ENCODE measurements at regions not wholly inside any gene's neighbourhood (a gene's known extent, or its start where the extent isn't known, plus 50 kb on each side); places are given as distances from the start of the nearest gene placed in this dataset.
"Not testable (repeated sequence)": the region's sequence is repeated elsewhere in the genome, so short reads cannot be mapped to it uniquely, and the experiment has no call there.

DNA sequence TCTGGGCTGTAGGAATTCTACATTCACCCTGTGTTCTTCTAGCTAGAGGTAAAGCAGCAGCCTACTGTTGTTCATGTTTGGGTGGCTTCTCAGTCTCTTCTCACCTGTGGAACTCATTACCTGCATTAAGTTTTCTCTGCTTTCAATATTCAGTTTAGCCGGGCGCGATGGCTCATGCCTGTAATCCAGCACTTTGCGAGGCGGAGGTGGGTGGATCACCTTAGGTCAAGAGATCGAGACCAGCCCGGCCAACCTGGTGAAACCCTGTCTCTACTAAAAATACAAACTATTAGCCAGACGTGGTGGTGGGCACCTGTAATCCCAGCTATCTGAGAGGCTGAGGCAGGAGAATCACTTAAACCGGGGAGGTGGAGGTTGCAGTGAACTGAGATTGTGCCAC lies 139.8 kb upstream of the UBE2E3 start:
- 100% methylated on average over 2 of the region's 9 CpGs for WGBS (ENCODE audit: insufficient coverage, low lambda C conversion rate)
- Histone ChIP-seq H3K36me3 (ENCODE audit: control insufficient read depth, insufficient read depth, low read length) (no peaks in the 10 kb centered on the region), H3K4me3 (ENCODE audit: low read length) (no peak overlapping the region), H3K4me1 (ENCODE audit: control insufficient read depth, insufficient read depth, low read length) (no peaks in the 10 kb centered on the region), H3K27me3 (ENCODE audit: control insufficient read depth, insufficient read depth, low read length) (no peaks in the 10 kb centered on the region), H3K27ac (ENCODE audit: low read length) (no peak overlapping the region), H3K9me3 (ENCODE audit: control insufficient read depth, low read depth, low read length) (no peaks in the 10 kb centered on the region)
- no peak for DNase-seq

DNA sequence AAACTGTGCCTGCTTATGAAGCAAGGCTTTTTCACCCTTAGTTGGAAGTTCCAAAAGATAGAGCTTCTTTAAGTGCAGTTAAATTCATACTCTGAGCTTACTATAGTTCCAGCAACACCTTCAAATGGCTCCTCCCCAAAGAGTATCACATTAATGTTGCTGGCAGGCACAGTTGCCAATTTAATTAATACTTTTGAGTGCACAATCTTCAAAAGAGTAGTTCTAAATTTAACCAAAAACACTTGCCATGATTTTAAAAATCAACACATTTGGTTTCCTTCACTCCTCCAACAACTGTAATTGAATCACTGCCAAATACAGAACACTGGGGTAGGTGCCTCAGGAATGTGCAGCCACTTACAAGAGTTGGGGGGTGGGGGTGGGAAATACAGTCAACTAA lies 150.6 kb upstream of the UBE2E3 start:
- H3K27me3 ChIP-seq (ENCODE audit: control insufficient read depth, insufficient read depth, low read length) = no peaks in the 10 kb centered on the region
- H3K9me3 ChIP-seq (ENCODE audit: control insufficient read depth, low read depth, low read length) = no peaks in the 10 kb centered on the region
- H3K4me3 ChIP-seq (ENCODE audit: low read length) = no peak overlapping the region
- H3K27ac ChIP-seq (ENCODE audit: low read length) = no peak overlapping the region
- H3K4me1 ChIP-seq (ENCODE audit: control insufficient read depth, insufficient read depth, low read length) = no peaks in the 10 kb centered on the region
- H3K36me3 ChIP-seq (ENCODE audit: control insufficient read depth, insufficient read depth, low read length) = no peaks in the 10 kb centered on the region
- DNase-seq = no peak

DNA sequence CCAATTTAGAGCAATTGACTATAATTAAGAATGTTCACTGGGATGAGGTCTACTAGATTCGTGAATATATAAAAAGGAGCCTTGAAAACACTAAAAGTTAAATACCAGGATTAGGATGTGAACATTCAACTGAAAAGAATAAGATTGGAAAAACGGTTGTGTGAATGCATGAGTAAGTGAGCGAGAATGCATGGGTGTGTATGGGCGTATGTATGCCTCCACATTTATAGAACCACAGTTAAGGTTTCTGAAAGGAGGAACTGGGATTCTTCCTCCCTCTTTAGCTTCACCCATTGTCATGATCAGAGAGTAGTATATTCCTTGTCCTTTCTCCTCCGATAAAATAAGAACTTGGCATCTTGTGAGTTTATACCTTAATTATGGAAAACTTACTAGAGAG lies 151.1 kb upstream of the UBE2E3 start:
- Histone ChIP-seq H3K4me1 (ENCODE audit: control insufficient read depth, insufficient read depth, low read length) (no peaks in the 10 kb centered on the region), H3K9me3 (ENCODE audit: control insufficient read depth, low read depth, low read length) (no peaks in the 10 kb centered on the region), H3K36me3 (ENCODE audit: control insufficient read depth, insufficient read depth, low read length) (no peaks in the 10 kb centered on the region), H3K4me3 (ENCODE audit: low read length) (no peak overlapping the region), H3K27me3 (ENCODE audit: control insufficient read depth, insufficient read depth, low read length) (no peaks in the 10 kb centered on the region), H3K27ac (ENCODE audit: low read length) (no peak overlapping the region)
- no peak for DNase-seq
- WGBS (ENCODE audit: insufficient coverage, low lambda C conversion rate) = 100% methylated on average over 3 of the region's 5 CpGs

DNA sequence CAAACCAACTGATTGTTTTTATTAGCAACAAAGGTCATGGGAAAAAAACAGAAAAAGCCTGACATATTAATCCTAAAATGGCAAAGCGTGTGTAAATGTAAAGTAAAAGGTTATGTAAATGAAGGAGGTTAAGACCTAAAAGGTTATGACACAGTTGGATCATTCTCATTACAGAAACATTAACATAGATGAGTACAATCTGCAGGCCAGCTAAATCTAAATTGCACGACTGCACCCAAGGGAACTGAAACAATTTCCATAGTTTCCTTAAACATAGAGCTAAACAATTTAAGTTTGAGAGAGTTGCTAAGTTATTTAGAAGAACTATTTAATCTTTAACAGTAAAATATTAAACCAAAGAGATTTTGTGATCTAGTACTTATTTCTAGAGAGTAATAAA lies 151.6 kb upstream of the UBE2E3 start:
- H3K4me3 ChIP-seq (ENCODE audit: low read length) = no peak overlapping the region
- DNase-seq = no peak
- no CpG with 5 or more reads among the region's 2 CpGs for WGBS (ENCODE audit: insufficient coverage, low lambda C conversion rate)
- H3K9me3 ChIP-seq (ENCODE audit: control insufficient read depth, low read depth, low read length) = no peaks in the 10 kb centered on the region
- no peaks in the 10 kb centered on the region for H3K36me3 ChIP-seq (ENCODE audit: control insufficient read depth, insufficient read depth, low read length)
- H3K27ac ChIP-seq (ENCODE audit: low read length) = no peak overlapping the region
- H3K27me3 ChIP-seq (ENCODE audit: control insufficient read depth, insufficient read depth, low read length) = no peaks in the 10 kb centered on the region
- no peaks in the 10 kb centered on the region for H3K4me1 ChIP-seq (ENCODE audit: control insufficient read depth, insufficient read depth, low read length)

DNA sequence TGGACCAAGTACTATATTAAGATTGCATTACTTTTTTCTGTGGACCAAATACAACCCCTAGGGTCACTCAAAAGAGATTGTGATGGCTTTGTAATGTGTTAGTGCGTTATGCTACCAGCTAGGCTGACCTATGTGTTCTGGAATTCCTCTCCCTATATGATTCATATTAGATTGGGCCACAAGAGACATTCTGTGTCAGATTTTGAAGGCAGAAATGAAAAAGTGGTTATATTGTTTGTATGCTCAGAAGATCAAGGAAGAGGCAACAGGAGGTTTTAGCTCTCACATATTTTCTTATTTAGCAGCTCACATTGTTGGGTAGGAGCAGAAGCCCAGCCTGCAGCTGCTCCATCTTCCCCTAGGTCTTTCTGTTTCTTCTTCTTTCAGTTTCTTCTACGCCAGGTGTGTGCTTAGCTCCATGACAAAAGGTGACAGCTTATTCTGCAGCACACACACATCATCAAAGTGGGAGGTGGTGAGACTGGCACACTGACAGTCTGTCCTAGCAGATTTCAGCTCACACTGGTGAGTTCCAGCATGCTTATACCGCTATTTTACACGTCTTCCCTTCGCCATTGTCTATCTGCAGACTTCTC lies 156.8 kb upstream of the UBE2E3 start:
- Histone ChIP-seq H3K4me1 (ENCODE audit: control insufficient read depth, insufficient read depth, low read length) (no peaks in the 10 kb centered on the region), H3K4me3 (ENCODE audit: low read length) (no peak overlapping the region), H3K27me3 (ENCODE audit: control insufficient read depth, insufficient read depth, low read length) (no peaks in the 10 kb centered on the region), H3K27ac (ENCODE audit: low read length) (no peak overlapping the region), H3K9me3 (ENCODE audit: control insufficient read depth, low read depth, low read length) (no peaks in the 10 kb centered on the region), H3K36me3 (ENCODE audit: control insufficient read depth, insufficient read depth, low read length) (no peaks in the 10 kb centered on the region)
- DNase-seq = no peak
- WGBS (ENCODE audit: insufficient coverage, low lambda C conversion rate) = no CpG with 5 or more reads among the region's 5 CpGs

DNA sequence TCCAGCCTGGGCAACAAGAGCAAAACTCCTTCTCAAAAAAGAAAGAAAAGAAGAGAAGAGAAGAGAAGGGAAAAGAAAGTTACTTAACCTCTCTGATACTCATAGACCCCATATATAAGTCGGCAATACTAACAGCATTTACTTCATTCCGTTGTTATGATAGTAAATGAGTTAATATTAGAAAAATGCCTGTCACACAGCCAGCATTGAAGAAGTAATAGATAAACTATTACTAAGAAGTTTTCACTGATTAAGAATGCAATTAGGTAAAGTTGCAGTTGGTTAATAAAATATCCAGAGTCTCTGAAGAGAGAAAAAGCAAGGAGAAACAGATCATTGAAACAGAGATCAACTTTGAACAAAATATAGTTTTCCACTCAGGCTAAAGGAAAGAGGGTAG lies 161.3 kb upstream of the UBE2E3 start:
- H3K36me3 ChIP-seq (ENCODE audit: control insufficient read depth, insufficient read depth, low read length) = no peaks in the 10 kb centered on the region
- H3K9me3 ChIP-seq (ENCODE audit: control insufficient read depth, low read depth, low read length) = no peaks in the 10 kb centered on the region
- no peaks in the 10 kb centered on the region for H3K4me1 ChIP-seq (ENCODE audit: control insufficient read depth, insufficient read depth, low read length)
- DNase-seq = no peak
- H3K27me3 ChIP-seq (ENCODE audit: control insufficient read depth, insufficient read depth, low read length) = no peaks in the 10 kb centered on the region
- H3K27ac ChIP-seq (ENCODE audit: low read length) = no peak overlapping the region
- WGBS (ENCODE audit: insufficient coverage, low lambda C conversion rate) = 100% methylated on average over 1 of the region's 2 CpGs
- no peak overlapping the region for H3K4me3 ChIP-seq (ENCODE audit: low read length)

DNA sequence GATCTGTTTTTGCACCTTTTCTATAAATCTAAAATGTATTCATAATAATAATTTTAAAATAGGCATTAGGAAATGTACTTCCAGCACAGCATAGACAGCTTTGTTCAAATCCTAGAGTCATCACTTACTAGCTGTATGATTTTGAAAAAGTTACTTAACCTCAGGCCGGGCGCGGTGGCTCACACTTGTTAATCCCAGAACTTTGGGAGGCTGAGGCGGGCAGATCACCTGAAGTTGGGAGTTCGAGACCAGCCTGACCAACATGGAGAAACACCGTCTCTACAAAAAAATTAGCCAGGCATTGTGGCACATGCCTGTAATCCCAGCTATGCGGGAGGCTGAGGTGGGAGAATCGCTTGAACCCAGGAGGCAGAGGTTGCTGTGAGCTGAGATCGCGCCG lies 161.7 kb upstream of the UBE2E3 start:
- H3K36me3 ChIP-seq (ENCODE audit: control insufficient read depth, insufficient read depth, low read length); DNase-seq; H3K9me3 ChIP-seq (ENCODE audit: control insufficient read depth, low read depth, low read length); H3K27ac ChIP-seq (ENCODE audit: low read length); H3K4me3 ChIP-seq (ENCODE audit: low read length); H3K4me1 ChIP-seq (ENCODE audit: control insufficient read depth, insufficient read depth, low read length); H3K27me3 ChIP-seq (ENCODE audit: control insufficient read depth, insufficient read depth, low read length): not testable (repeated sequence)
- WGBS (ENCODE audit: insufficient coverage, low lambda C conversion rate) = no CpG with 5 or more reads among the region's 11 CpGs

DNA sequence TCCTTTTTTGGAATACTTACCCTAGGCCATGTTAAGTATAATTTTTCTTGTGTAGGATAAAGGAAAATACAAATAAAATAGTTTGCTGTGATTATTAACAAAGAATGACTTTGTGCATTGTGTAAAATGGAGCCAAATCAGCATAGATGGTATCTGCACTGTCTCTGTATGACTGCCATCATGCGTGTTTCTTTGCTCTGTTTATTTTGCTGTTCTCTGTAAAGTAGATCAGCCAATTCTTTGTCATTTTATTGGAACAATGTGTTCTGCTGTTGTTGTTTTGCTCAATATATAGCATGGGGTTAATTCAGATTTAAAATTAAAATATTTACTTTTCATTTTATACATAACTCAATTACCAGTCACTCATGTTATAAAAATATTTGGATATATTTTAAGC lies 181.3 kb upstream of the UBE2E3 start:
- no peak overlapping the region for H3K27ac ChIP-seq (ENCODE audit: low read length)
- H3K9me3 ChIP-seq (ENCODE audit: control insufficient read depth, low read depth, low read length) = no peaks in the 10 kb centered on the region
- no peaks in the 10 kb centered on the region for H3K36me3 ChIP-seq (ENCODE audit: control insufficient read depth, insufficient read depth, low read length)
- DNase-seq = no peak
- H3K4me3 ChIP-seq (ENCODE audit: low read length) = no peak overlapping the region
- no CpG with 5 or more reads among the region's 1 CpG for WGBS (ENCODE audit: insufficient coverage, low lambda C conversion rate)
- no peaks in the 10 kb centered on the region for H3K27me3 ChIP-seq (ENCODE audit: control insufficient read depth, insufficient read depth, low read length)
- H3K4me1 ChIP-seq (ENCODE audit: control insufficient read depth, insufficient read depth, low read length) = no peaks in the 10 kb centered on the region

DNA sequence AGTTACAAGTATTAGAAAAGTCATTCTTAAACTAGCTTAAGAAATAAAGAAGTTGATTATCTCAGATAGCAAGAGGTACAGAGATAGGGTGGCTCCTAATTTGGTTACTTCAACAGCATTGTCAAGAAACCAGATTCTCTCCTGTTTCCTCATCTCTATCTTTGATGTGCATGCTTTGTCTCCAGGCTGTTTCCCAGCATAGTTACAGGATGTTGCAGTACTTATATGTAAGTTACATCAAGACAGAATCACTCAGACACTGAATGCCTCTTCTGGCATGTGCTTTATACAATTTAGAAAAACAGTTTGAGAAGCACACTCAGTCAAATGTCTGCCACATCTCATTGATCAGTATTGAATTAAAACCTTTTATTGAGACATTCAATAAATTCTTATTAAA lies 189.5 kb upstream of the UBE2E3 start:
- H3K27ac ChIP-seq (ENCODE audit: low read length) = no peak overlapping the region
- H3K9me3 ChIP-seq (ENCODE audit: control insufficient read depth, low read depth, low read length) = no peaks in the 10 kb centered on the region
- DNase-seq = no peak
- no peak overlapping the region for H3K4me3 ChIP-seq (ENCODE audit: low read length)
- H3K36me3 ChIP-seq (ENCODE audit: control insufficient read depth, insufficient read depth, low read length) = no peaks in the 10 kb centered on the region
- no peaks in the 10 kb centered on the region for H3K27me3 ChIP-seq (ENCODE audit: control insufficient read depth, insufficient read depth, low read length)
- no peaks in the 10 kb centered on the region for H3K4me1 ChIP-seq (ENCODE audit: control insufficient read depth, insufficient read depth, low read length)

DNA sequence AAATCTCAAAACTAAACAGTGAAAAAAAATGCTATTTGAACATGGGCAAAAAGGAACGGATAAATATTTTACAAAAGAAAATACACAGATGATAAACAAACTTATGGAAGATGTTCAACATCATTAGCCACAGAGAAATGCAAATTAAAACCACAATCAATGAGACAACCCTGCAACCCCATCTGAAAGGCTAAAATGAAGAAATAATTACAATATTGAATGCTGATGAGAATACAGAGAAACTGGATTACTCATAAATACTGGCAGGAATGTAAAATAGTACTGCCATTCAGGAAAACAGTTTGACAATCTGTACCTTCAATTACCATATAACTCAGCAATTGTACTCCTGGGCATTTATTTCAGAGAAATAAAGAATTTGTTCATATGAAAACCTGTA lies 193.1 kb upstream of the UBE2E3 start:
- 100% methylated on average over 1 of the region's 1 CpG for WGBS (ENCODE audit: insufficient coverage, low lambda C conversion rate)
- no peaks in the 10 kb centered on the region for H3K9me3 ChIP-seq (ENCODE audit: control insufficient read depth, low read depth, low read length)
- no peaks in the 10 kb centered on the region for H3K36me3 ChIP-seq (ENCODE audit: control insufficient read depth, insufficient read depth, low read length)
- H3K4me3 ChIP-seq (ENCODE audit: low read length) = no peak overlapping the region
- DNase-seq = no peak
- H3K4me1 ChIP-seq (ENCODE audit: control insufficient read depth, insufficient read depth, low read length) = no peaks in the 10 kb centered on the region
- H3K27me3 ChIP-seq (ENCODE audit: control insufficient read depth, insufficient read depth, low read length) = no peaks in the 10 kb centered on the region
- H3K27ac ChIP-seq (ENCODE audit: low read length) = no peak overlapping the region

DNA sequence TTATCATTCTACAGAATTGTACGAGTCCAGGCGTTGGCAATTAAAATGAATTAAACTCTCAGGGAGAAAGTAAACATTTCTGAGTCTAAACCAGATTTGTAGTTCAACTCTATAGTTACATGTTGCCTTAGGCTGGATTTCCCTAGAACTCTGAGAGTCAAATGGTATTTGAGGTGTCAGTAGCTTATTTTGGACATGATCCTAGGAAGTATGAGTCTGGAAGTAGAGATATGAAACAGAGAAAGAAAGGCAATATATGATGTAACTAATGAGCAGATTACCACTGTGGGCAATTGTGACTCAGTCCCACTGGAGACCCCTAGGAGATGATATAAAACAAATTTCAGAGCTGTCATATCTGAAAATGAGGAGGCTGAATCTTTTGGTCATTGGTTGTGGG lies 199.1 kb upstream of the UBE2E3 start:
- H3K27ac ChIP-seq (ENCODE audit: low read length) = no peak overlapping the region
- H3K9me3 ChIP-seq (ENCODE audit: control insufficient read depth, low read depth, low read length) = no peaks in the 10 kb centered on the region
- H3K36me3 ChIP-seq (ENCODE audit: control insufficient read depth, insufficient read depth, low read length) = no peaks in the 10 kb centered on the region
- no peak overlapping the region for H3K4me3 ChIP-seq (ENCODE audit: low read length)
- H3K4me1 ChIP-seq (ENCODE audit: control insufficient read depth, insufficient read depth, low read length) = no peaks in the 10 kb centered on the region
- no peak for DNase-seq
- no peaks in the 10 kb centered on the region for H3K27me3 ChIP-seq (ENCODE audit: control insufficient read depth, insufficient read depth, low read length)
- no CpG with 5 or more reads among the region's 2 CpGs for WGBS (ENCODE audit: insufficient coverage, low lambda C conversion rate)

All from large intestine (tissue), 3 donors.